ENCODE measurements at regions not wholly inside any gene's neighbourhood (a gene's known extent, or its start where the extent isn't known, plus 50 kb on each side); places are given as distances from the start of the nearest gene placed in this dataset.

DNA sequence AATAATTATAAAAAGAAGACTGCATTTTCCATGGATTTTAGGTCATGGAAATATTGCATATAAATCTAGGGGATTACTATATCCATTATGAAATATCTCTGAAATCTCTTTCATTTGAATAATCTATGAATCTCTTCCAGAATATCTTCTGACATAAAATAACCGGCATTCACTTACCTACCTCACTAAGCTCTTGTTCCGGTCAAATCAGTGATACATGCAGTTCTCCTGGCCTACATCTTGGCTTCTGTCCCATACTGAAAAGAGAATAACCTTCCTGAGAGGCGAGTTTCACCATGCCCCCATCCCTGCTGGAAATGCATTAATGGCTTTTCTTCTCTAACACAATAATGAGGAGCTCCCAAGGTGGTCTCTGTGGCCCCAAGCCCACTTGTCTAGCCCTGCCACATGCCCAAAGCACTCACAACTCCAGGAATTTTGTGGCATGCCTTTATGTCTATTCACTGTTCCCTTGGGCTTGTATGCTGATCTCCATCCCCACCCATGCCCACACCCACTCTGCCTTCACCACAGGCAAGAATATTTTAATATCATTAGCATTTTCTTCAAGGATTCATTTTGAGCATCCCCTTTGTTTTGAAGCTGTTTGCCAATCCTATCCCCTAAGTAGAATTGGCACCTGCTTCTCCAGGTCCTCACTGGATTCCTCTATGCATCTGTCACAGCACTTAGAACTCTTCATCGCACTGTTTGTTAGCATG is 401.6 kb downstream of the COG6 start:
- Histone ChIP-seq H3K9me3 (ENCODE audit: control insufficient read depth, insufficient read depth, low read length) (no peaks in the 10 kb centered on the region), H3K36me3 (ENCODE audit: insufficient read depth, low read length) (no peaks in the 10 kb centered on the region)

DNA sequence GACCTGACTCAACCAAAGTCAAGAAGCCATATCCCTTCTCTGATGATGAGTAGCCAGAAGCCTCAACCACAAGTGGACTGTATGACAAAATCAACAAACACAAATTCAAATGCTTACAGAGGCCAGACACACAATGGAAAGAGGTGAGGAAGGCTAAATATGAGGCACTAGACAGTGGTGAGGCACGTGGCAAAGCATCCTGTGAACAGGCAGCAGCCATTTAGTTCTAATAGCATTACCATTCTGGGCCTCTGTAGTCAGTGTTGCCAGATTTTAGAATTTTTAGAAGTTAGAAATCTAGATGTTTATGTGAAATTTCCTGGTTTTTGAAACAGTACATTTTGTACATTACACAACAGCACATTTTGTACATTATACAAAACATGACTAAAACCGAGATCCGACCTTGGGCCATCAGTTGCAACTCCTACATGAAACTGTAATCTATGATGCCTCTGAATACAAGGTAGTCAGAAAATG is 403.3 kb downstream of the COG6 start:
- Histone ChIP-seq H3K4me1 (ENCODE audit: insufficient read depth, low read length) (no peaks in the 10 kb centered on the region), H3K9me3 (ENCODE audit: control insufficient read depth, insufficient read depth, low read length) (no peaks in the 10 kb centered on the region), H3K9ac (ENCODE audit: low read depth, low read length) (no peak overlapping the region), H3K36me3 (ENCODE audit: insufficient read depth, low read length) (no peaks in the 10 kb centered on the region)

More for the DNA sequence above, 401.6 kb downstream of the COG6 start:
- no peaks in the 10 kb centered on the region for H3K4me1 ChIP-seq (ENCODE audit: insufficient read depth, low read length)
- H3K9ac ChIP-seq (ENCODE audit: low read depth, low read length), result no peak overlapping the region

DNA sequence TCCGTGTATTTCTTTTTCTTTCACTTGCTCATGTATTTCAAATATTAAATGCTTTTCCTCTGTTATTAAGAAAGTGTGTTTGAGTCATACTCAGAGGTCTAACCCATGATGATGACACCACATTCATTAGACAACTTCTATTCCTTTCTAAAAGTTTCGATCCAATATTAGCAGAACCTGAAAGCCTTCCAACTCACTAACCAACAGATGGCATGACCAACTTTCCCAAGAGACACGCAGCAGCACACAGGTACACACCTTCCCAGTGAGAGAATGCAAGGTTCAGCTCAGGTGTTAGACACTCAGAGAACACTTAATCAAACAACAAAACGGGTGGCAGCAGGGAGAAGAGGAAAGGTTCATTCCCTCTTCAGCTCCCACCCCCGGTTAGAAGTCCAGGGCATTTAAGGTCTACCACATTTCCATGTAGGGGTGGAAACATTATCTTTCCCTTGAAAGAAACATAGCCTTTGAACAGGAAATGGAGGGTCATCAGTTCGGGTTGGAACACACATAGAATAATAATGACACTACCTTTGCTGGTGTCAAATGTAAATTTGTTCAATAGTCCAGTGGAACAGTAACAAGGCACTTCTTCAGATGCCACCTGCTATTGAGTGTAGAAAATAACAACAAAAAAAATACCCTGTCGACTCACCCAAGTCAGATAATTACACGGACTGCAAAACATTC is 404.2 kb downstream of the COG6 start:
- Histone ChIP-seq H3K4me1 (ENCODE audit: insufficient read depth, low read length) (no peaks in the 10 kb centered on the region), H3K9ac (ENCODE audit: low read depth, low read length) (no peak overlapping the region), H3K9me3 (ENCODE audit: control insufficient read depth, insufficient read depth, low read length) (no peaks in the 10 kb centered on the region), H3K36me3 (ENCODE audit: insufficient read depth, low read length) (no peaks in the 10 kb centered on the region)

DNA sequence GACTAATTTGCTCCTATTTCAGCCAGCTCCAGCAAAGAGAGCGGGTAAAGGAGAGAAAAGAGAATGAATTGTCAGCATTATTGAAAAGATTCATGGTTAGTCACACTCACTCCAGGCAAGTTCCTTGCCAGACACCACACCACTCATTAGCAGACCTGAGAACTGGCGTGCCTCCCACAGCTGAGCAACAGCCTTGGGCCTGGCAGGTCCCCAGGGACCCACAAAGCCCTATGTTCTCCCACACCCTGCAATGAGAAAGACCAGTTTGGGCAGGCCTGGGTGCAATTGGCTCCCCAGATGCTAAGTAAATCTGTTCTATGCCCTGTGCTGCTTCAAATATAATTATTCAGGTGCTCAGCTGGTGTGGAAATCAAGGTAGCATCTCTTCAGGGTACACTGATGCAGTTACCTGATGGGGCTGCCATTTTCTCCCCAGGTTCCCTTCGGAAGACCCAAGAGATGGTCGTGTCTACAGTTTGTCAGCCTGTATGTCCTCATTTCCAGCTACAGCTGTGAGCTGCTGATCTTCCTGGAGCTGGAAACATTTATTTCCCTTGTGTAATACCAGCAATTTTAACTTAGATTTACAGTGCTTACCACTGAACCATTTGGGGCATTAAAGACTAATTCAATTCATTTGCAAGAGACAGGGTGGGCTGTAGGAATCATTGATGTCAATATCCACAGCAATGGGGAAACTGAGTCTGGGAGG is 405.0 kb downstream of the COG6 start:
- no peaks in the 10 kb centered on the region for H3K4me1 ChIP-seq (ENCODE audit: insufficient read depth, low read length)

DNA sequence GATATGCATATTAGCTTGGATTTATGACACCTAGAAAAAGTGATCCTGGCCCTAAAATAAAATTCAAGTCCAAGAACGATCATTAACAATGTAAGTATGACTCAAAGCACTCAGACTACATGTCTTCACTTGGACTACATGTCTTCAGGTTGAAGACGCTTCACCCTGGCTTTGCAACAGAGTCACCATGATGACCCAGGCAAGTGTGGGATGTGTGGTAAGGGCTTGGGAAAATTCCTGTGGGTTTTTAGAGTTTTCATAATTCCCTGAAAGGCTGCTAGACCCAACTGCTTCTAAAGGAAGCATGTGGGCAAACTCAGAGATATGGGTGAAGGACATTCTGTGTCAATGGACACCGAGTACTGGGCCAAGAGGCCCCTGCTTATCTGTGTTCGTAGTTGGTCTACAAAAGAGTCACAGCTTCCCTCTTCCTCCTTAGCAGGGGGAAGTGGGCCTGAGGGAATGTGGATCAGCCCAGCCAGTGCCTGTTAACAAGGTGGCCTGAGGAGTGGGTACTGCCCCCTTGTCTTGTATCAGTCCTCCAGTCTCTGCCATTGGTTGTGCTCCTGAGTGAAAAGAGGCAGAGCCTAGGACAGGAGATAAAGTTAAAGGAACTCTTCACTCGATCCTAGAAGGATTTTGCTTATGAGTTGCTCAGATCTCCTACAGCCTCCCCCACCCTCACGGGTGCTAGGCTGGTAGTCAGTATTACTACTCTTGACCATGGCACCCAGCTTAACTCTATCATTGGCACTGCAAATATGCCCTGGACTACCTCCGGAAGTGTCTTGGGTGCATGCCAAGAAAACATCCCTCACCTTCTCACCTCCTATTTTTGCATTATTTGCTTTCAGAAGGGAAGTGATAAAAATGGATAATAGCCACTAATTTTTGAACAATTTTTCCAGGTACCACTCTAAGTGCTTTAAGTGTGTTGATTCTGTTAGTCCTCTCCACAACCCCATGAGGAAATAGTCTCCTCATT is 406.3 kb downstream of the COG6 start:
- no peaks in the 10 kb centered on the region for H3K9me3 ChIP-seq (ENCODE audit: control insufficient read depth, insufficient read depth, low read length)
- no peaks in the 10 kb centered on the region for H3K36me3 ChIP-seq (ENCODE audit: insufficient read depth, low read length)
- no peaks in the 10 kb centered on the region for H3K4me1 ChIP-seq (ENCODE audit: insufficient read depth, low read length)
- H3K9ac ChIP-seq (ENCODE audit: low read depth, low read length), result no peak overlapping the region

More for the DNA sequence above, 405.0 kb downstream of the COG6 start:
- Histone ChIP-seq H3K36me3 (ENCODE audit: insufficient read depth, low read length) (no peaks in the 10 kb centered on the region), H3K9ac (ENCODE audit: low read depth, low read length) (no peak overlapping the region), H3K9me3 (ENCODE audit: control insufficient read depth, insufficient read depth, low read length) (no peaks in the 10 kb centered on the region)

DNA sequence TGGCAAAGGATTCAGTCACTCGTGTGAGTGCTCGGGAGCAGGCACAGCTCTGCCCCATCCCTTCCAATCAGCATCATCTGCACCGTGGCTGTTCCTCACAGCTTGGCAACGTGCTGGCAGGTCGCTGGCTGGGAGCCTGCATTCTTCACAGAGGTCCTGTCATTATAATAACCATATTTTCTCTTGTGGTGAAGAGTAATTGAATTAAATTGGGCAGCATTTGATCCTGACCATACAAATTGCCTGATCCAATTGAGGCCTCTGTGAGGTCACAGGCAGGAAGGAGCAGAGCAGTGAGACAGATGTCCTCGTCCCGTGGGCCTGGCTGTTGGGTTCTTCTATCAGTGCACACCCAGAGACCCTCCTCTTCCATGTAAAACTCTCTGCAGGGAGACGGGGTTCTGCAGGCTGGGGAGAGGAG is 407.8 kb downstream of the COG6 start:
- H3K36me3 ChIP-seq (ENCODE audit: insufficient read depth, low read length), result no peaks in the 10 kb centered on the region
- H3K4me1 ChIP-seq (ENCODE audit: insufficient read depth, low read length), result no peaks in the 10 kb centered on the region
- no peaks in the 10 kb centered on the region for H3K9me3 ChIP-seq (ENCODE audit: control insufficient read depth, insufficient read depth, low read length)
- no peak overlapping the region for H3K9ac ChIP-seq (ENCODE audit: low read depth, low read length)

DNA sequence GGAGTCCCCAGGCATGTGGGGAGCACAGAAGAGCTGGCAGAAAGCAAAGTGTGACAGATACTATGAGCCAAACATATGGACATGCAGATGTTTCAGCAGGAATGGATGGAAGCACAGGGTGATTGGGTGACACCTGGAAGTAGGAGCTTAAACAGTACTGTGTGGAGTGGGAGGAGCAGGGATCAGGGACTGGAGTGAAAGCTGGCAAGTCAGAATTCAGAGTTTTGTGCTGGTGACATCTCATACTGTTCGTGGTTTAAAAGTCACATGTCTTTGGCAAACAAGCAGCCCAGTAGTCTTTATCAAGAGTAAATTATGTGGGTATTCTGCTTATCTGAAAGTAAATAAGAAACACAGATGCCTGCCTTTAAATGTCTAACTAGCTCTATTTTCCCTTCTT is 408.2 kb downstream of the COG6 start:
- H3K36me3 ChIP-seq (ENCODE audit: insufficient read depth, low read length), result no peaks in the 10 kb centered on the region
- no peaks in the 10 kb centered on the region for H3K9me3 ChIP-seq (ENCODE audit: control insufficient read depth, insufficient read depth, low read length)
- H3K4me1 ChIP-seq (ENCODE audit: insufficient read depth, low read length), result no peaks in the 10 kb centered on the region
- no peak overlapping the region for H3K9ac ChIP-seq (ENCODE audit: low read depth, low read length)

DNA sequence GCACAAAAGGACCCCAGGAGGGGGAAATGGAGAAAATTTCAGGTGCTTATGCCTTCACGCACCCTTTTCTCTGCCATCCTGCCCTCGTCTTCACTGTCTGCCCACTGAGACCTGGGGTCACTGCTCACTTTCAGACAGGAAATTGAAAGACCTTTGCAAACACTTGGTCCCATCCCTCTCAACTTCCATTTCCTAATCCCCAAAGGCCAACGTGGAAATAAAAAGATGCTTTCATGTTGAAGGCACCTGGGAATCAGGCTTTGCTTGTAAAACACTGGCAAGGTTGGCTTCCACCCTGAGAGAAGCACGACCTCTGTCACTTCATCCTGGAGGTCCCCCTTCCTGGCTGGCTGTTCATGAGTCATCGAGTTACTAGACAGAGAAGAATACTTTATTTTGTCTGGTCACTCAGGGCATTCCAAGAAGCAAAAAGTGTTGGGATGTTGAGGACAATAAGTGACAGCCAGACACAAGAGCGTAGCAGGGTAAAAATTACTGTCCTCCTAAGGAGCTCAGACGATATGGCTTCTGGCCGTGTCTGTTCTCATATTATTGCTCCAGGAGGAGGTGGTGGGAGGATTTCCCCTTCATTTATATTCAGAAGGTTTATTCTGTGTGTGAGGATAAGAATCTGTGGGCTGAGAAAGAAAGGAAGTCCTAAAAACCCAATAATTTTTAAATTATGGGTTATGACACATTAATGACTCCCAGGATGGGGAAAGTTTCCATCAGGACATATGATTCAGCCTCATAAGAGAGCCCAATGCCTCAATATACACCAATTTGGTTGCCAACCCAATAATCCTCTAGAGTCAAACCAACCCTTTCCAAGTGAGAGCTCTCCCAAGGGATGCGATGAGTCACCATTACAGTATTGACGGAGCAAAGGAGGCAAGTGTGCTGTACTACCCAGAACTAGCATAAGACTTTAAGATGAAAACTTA is 409.0 kb downstream of the COG6 start:
- Histone ChIP-seq H3K9ac (ENCODE audit: low read depth, low read length) (no peak overlapping the region), H3K9me3 (ENCODE audit: control insufficient read depth, insufficient read depth, low read length) (no peaks in the 10 kb centered on the region), H3K36me3 (ENCODE audit: insufficient read depth, low read length) (no peaks in the 10 kb centered on the region), H3K4me1 (ENCODE audit: insufficient read depth, low read length) (no peaks in the 10 kb centered on the region)

DNA sequence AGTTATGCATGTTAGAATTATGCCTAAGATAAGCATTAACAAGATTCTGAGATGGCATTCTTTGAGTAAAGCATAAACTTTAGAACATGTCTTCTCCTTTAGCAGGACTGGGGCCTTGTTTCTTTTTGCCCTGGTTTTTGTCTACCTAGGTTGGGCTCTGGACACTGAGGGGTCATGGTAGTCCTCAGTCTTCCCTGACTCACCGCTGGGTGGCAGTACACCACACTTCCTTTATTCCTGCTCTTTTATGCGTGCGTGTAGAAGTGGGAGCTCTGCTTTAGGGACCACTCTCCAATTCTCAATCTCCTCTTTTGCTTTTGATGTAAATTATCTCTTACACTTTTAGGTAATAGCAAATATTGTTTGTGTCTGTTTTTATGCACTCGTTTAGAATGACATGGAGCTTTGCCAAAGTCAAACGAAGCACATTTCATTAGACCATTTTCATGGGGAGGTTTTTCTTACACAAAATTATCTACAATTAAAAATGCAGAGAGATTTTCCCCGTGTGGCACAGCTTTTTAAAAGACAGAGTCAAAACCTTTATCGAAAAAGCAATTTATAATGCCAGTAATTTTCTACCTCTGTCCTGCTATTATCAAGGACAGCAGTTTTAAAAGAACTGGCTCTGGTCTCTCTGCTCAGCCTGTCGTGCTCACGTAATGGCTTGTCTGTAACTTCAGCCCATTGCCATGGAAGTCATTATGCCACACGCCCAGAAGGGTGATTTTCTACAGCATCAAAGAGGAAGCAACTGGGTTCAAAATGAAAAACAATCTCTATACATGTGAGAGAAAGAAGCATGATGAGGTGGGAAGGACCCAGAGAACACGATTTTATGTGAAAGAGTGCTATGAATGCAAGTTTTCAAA is 413.9 kb downstream of the COG6 start:
- Histone ChIP-seq H3K9me3 (ENCODE audit: control insufficient read depth, insufficient read depth, low read length) (no peaks in the 10 kb centered on the region), H3K36me3 (ENCODE audit: insufficient read depth, low read length) (no peaks in the 10 kb centered on the region), H3K4me1 (ENCODE audit: insufficient read depth, low read length) (no peaks in the 10 kb centered on the region), H3K9ac (ENCODE audit: low read depth, low read length) (no peak overlapping the region)

DNA sequence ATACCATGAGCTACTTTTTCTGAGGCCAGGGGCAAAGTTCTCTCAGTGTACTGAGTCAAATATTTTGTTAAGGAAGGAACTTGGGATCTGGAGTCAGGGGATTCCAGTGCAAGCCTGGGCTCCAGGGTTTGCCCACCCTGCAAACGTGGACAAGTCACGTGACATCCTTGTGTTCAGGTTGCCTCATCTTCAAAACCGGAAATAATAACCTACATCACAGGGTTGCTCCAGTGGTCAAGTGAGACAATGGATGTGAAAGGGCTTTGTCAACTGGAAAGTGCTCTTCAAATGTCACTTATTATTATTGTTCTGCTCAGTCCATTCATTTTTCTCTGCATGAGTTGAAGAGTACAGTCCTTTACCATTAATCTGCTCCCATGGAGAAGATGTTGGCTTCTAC is 414.9 kb downstream of the COG6 start:
- H3K4me1 ChIP-seq (ENCODE audit: insufficient read depth, low read length), result no peaks in the 10 kb centered on the region

DNA sequence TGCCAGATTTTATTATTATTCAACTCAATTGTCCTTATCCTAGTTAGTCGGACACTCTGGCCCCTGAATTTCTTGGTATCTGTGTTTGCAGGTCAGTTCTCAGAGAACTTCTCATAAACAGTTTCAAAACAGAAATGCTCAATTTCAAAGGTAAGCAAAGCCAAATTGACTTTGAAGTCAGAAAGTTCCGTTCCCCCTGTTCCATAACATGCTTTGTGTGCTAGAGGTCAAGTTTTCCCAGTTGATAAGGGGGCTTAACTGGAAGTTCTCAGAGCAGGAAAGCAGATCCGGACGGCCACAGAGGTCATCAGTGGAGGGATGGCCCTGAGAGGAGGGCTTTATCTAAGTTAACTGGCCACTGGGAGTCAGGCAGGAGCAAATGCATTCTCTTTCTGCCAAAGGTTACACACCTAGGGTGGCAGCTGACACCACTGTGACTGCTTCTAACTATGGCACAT is 417.2 kb downstream of the COG6 start:
- Histone ChIP-seq H3K9me3 (ENCODE audit: control insufficient read depth, insufficient read depth, low read length) (no peaks in the 10 kb centered on the region), H3K9ac (ENCODE audit: low read depth, low read length) (no peak overlapping the region), H3K4me1 (ENCODE audit: insufficient read depth, low read length) (no peaks in the 10 kb centered on the region), H3K36me3 (ENCODE audit: insufficient read depth, low read length) (no peaks in the 10 kb centered on the region)

More for the DNA sequence above, 414.9 kb downstream of the COG6 start:
- no peaks in the 10 kb centered on the region for H3K36me3 ChIP-seq (ENCODE audit: insufficient read depth, low read length)
- no peak overlapping the region for H3K9ac ChIP-seq (ENCODE audit: low read depth, low read length)
- no peaks in the 10 kb centered on the region for H3K9me3 ChIP-seq (ENCODE audit: control insufficient read depth, insufficient read depth, low read length)

DNA sequence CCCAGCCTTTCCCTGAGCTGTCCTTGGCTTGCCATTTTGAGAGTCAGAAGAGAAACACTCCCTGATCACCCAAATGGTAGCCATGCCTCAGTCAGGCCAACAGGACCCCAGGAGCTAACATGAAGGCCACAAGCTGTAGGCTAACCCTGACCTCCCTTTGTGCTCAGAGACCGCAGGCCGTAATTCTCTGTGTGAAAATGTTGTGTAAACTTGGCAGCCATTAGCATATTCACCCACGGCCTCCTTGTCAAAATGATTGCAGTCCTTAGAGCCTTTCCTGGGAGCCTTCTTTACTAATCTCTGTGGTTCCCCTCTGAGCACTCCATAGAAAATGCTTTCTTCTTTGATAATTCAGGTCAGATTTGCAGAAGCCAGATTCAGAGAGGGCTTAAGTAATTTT is 418.9 kb downstream of the COG6 start:
- no peaks in the 10 kb centered on the region for H3K4me1 ChIP-seq (ENCODE audit: insufficient read depth, low read length)
- no peaks in the 10 kb centered on the region for H3K36me3 ChIP-seq (ENCODE audit: insufficient read depth, low read length)
- H3K9ac ChIP-seq (ENCODE audit: low read depth, low read length), result no peak overlapping the region
- H3K9me3 ChIP-seq (ENCODE audit: control insufficient read depth, insufficient read depth, low read length), result no peaks in the 10 kb centered on the region

All from ES-I3 (cell line).